HS-27A (cell line): ENCODE measurements at regions not wholly inside any gene's neighbourhood (a gene's known extent, or its start where the extent isn't known, plus 50 kb on each side); places are given as distances from the start of the nearest gene placed in this dataset.
"Not testable (repeated sequence)": the region's sequence is repeated elsewhere in the genome, so short reads cannot be mapped to it uniquely, and the experiment has no call there.

Experiments used
- DNase-seq: peaks from one replicate; pipeline ENCODE4 v3.0.0-alpha.2; 2012; ENCODE audit warnings: low read depth, missing footprints

GRCh38 chr3:191518861-191519260 is 57.9 kb downstream of the PYDC2 start:
- no peak for DNase-seq

GRCh38 chr3:191521055-191521454 is 60.1 kb downstream of the PYDC2 start:
- DNase-seq: no peak

GRCh38 chr3:191523148-191523547 is 62.2 kb downstream of the PYDC2 start:
- DNase-seq: no peak

DNA sequence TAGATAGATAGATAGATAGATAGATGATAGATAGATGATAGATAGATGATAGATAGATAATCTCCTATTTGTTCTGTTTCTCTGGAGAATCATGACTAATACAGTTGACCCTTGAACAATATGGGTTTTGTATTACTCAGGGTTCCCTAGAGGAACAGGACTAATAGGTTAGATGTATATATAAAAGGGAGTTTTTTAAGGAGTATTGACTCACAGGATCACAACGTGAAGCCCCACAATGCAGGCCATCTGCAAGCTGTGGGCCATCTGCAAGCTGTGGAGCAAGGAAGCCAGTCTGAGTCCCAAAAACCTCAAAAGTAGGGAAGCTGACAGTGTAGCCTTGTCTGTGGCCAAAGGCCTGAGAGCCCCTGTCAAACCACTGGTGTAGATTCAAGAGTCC is 67.6 kb downstream of the PYDC2 start:
- DNase-seq: no peak

- DNase-seq: no peak
Measured at GRCh38 chr3:191529992-191530391, 69.0 kb downstream of the PYDC2 start.

GRCh38 chr3:191531434-191531972 is 70.5 kb downstream of the PYDC2 start:
- DNase-seq: no peak

GRCh38 chr3:191543018-191543417 is 82.1 kb downstream of the PYDC2 start:
- no peak for DNase-seq

- no peak for DNase-seq
Measured at GRCh38 chr3:191543897-191544296, 82.9 kb downstream of the PYDC2 start.

GRCh38 chr3:191549357-191549756 is 88.4 kb downstream of the PYDC2 start:
- no peak for DNase-seq

DNA sequence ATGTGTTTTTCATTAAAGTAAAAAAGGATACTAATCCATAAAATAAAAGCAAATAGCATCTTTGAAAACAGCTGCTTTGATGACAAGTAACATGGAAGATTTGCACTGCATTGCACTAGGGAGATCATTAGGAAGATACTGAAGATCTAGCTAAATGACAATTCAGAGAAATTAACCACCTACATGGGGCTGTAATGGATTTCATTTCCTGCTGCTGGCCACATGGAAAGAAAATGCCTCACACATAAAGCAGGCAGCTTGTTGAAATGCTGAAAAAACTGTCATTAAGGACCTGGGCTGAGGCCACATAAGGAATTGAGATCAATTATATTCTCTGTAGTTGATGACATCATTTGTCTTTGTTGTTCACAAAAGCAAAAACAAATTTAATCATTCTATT is 94.1 kb downstream of the PYDC2 start:
- no peak for DNase-seq

DNA sequence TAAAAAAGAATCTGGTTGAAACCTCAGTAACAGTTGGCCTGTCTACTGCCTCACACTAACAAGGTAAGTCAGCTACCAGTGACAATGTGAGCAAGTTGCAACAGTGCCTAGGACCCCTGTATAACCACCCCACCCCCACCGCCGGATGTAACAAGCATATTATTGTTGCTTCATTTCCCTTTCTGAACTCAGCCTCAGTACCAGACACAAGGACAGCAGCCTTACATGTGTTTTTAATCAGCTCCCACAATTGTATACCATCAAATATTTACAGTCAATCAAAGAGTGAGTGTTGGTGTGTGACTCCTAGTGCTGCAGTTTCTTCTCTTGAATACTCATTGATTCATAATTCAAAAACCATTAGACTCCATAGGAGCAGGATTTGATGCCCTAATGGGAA is 96.4 kb downstream of the PYDC2 start:
- no peak for DNase-seq

GRCh38 chr3:191563722-191564121 is 102.8 kb downstream of the PYDC2 start:
- no peak for DNase-seq

GRCh38 chr3:191566469-191566868 is 105.5 kb downstream of the PYDC2 start:
- peak; percentile 60 for DNase-seq

GRCh38 chr3:191568206-191568605 is 107.2 kb downstream of the PYDC2 start:
- peak; percentile 59 for DNase-seq

DNA sequence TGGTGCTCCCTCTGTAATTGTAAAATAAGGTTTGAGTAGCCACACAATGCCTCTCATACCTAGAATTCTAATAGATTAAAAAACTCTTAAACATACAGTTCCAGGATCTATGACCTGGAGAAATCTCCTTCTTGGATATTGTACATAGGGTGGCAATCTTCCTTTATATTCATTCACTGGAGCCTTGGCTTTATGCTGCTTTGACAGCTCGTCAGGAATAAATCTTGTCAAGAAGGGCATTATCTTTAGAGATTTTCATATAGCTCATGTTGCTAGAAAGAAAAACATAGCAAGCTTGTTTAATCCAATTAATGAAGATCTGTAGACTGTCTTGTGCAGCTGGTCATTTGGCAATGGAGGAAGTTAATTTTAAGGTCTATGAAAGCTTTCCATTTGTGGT is 131.1 kb downstream of the PYDC2 start:
- DNase-seq: no peak

GRCh38 chr3:191593486-191593885 is 132.5 kb downstream of the PYDC2 start:
- DNase-seq: no peak

DNA sequence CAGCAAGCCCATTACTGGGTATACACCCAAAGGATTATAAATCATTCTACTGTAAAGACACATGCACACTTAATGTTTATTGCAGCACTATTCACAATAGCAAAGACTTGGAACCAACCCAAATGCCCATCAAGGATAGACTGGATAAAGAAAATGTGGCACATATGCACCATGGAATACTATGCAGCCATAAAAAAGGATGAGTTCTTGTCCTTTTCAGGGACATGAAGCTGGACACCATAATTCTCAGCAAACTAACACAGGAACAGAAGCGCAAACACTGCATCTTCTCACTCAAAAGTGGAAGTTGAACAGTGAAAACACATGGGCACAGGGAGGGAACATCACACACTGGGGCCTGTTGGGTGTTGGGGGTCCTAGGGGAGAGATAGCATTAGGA is 154.5 kb downstream of the PYDC2 start:
- not testable (repeated sequence) for DNase-seq

- no peak for DNase-seq
Measured at GRCh38 chr3:191624299-191624698, 163.3 kb downstream of the PYDC2 start.

GRCh38 chr3:191627064-191627463 is 166.1 kb downstream of the PYDC2 start:
- no peak for DNase-seq

DNA sequence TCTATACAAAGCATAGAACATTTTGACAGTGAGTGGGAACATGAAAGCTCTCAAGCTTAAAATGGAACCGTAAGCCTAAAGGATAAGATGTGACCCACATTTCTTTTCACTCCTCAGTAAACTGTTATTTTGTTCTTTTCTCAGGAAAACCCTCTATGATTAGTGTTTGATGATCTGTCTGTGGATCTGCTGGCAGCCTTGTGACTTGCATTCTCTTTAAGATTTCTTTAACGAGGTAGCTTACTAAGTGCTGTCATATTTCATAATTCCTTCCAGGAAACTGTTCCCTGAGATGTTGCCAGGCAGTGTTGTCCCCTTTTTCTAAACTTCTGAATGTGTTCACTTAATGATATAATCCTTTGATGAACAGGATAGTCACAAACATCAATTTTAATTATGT is 167.6 kb downstream of the PYDC2 start:
- no peak for DNase-seq

DNA sequence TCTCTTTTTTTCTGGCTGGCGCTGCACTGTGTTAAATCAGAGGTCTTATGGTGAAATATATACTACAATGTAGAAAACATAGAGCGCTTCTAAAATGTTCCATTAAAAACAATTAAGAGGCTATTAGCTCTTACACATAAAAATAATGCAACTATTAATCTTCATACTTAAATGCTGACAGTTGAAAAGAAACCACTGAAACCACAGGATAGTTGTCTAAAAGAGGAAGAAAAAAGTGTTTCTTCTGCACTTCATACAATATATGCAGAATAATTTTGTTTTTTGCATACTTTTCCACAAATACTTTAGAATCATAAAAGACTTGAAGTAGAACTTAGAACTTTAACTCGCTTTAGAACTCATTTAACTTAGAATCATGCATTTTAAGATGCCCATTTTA is 170.5 kb downstream of the PYDC2 start:
- no peak for DNase-seq

DNA sequence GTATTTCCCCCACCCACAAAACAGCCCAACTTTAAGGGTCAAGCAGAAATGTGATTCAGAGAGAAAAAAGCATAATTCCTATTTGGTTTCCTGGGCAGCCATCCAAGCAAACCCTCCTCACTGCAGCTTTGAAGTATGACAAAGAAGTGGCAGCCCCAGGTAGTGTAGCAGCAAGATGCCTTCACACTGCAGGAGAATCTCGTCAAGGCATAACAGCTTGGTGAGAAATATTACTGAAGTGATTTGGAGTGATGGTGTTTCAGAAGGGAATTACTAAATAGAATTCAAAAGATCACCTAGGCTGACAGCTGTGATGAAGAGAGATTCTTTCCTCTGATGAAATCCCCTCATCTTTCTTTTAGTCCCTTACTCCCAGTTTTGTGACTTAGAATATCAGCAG is 173.9 kb downstream of the PYDC2 start:
- DNase-seq: no peak

- no peak for DNase-seq
Measured at GRCh38 chr3:191637611-191638010, 176.6 kb downstream of the PYDC2 start.

DNA sequence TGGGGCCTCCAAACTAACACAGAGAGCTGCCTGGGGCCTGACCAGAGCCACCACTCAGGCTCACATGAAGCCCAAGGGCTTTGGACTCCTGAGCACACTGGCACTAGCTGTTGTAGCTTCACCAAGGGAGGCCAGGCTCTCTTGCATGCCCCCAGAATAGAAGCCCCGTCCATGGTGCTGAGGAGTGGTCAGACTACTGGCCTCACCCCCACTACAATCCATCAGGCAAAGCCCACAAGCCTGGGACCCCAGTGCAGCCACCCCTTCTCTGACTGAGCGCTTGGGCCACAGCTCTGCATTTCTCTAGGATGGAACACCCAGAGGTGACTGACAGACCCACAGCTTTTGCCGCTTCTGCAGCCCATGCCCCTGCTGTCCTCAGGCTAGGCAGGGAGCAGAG is 180.8 kb downstream of the PYDC2 start:
- DNase-seq: no peak

DNA sequence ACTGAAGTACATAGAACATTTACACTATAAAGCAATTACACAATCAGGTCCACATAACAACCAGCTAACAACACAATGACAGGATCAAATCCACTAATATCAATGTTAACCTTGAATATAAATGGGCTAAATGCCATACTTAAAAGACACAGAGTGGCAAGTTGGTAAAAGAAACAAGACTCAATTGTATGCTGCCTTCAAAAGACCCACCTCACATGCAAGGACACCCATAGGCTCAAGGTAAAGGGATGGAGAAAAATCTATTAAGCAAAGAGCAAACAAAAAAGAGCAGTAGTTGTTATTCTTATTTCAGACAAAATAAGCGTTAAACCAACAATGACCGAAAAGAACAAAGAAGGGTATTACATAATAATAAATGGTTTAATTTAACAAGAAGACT is 183.3 kb downstream of the PYDC2 start:
- DNase-seq: no peak
